ENCODE measurements at regions not wholly inside any gene's neighbourhood (a gene's known extent, or its start where the extent isn't known, plus 50 kb on each side); places are given as distances from the start of the nearest gene placed in this dataset.

DNA sequence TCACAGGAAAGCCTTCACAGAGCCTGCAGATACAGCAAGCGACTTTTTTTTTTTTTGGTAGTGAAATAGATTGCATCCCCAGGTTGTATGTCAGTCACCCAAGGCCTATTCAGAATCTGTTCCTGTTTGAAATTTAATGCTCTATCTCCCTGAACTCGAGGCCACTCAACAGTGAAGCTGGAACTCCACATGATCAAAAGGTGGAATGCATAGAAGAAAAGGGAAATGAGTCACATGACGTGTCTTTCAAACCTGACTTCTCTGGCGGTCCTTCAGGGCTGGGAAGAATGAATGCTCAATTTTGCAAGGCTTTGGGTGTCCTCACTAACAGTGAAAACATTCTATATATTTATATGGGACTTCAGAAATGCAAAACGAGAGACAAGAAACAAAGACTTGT lies 88.4 kb upstream of the B3GAT2 start:
- H3K27ac ChIP-seq (ENCODE audit: low read depth in 1 of 3, low read length in 2 of 3): no peak overlapping the region
- H3K9me3 ChIP-seq (ENCODE audit: control insufficient read depth in 2 of 2, insufficient read depth in 1 of 2, low read depth in 1 of 2, low read length in 1 of 2): no peaks in the 10 kb centered on the region
- H3K4me3 ChIP-seq (ENCODE audit: low read depth in 1 of 3, low read length in 3 of 3): no peak overlapping the region
- H3K27me3 ChIP-seq (ENCODE audit: control insufficient read depth in 3 of 3, insufficient read depth in 3 of 3, low read length in 3 of 3): peaks cover 0 to under 1% (median 0%) of the 10 kb centered on the region in 3 donors
- no peaks in the 10 kb centered on the region for H3K36me3 ChIP-seq (ENCODE audit: control insufficient read depth in 3 of 3, insufficient read depth in 2 of 3, low read depth in 1 of 3, low read length in 3 of 3)
- H3K4me1 ChIP-seq (ENCODE audit: control insufficient read depth in 3 of 3, insufficient read depth in 2 of 3, low read depth in 1 of 3, low read length in 2 of 3): no peaks in the 10 kb centered on the region
- WGBS, 3 donors: 71 to 78% (median 74%) methylated on average over 5 of the region's 5 CpGs
- FAIRE-seq: no peak
- DNase-seq: no peak

DNA sequence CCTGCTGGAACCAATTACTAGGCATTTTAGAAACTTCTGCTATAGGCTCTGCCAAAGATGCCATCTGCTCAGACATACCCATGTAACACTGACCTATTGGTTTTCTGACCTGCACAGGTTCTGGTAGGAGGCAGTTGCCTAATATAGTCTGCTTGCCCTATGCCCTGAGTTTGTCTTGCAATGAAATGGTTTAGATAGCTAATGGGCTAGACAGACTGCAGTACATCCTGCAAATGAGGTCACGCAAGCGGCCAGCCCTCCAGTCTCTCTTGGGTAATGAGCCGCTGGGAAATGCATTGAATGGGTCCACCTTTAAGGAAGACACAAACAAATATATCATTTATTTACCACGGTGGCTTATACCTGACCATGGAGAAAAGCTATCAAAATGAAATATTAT lies 90.6 kb upstream of the B3GAT2 start:
- Histone ChIP-seq H3K27ac (ENCODE audit: low read depth in 1 of 3, low read length in 2 of 3) (no peak overlapping the region), H3K9me3 (ENCODE audit: control insufficient read depth in 2 of 2, insufficient read depth in 1 of 2, low read depth in 1 of 2, low read length in 1 of 2) (no peaks in the 10 kb centered on the region), H3K27me3 (ENCODE audit: control insufficient read depth in 3 of 3, insufficient read depth in 3 of 3, low read length in 3 of 3) (no peaks in the 10 kb centered on the region), H3K4me1 (ENCODE audit: control insufficient read depth in 3 of 3, insufficient read depth in 2 of 3, low read depth in 1 of 3, low read length in 2 of 3) (no peaks in the 10 kb centered on the region), H3K4me3 (ENCODE audit: low read depth in 1 of 3, low read length in 3 of 3) (no peak overlapping the region), H3K36me3 (ENCODE audit: control insufficient read depth in 3 of 3, insufficient read depth in 2 of 3, low read depth in 1 of 3, low read length in 3 of 3) (no peaks in the 10 kb centered on the region)
- WGBS, 3 donors: 78 to 92% (median 91%) methylated on average over 4 of the region's 4 CpGs
- DNase-seq (no peak), FAIRE-seq (no peak)

DNA sequence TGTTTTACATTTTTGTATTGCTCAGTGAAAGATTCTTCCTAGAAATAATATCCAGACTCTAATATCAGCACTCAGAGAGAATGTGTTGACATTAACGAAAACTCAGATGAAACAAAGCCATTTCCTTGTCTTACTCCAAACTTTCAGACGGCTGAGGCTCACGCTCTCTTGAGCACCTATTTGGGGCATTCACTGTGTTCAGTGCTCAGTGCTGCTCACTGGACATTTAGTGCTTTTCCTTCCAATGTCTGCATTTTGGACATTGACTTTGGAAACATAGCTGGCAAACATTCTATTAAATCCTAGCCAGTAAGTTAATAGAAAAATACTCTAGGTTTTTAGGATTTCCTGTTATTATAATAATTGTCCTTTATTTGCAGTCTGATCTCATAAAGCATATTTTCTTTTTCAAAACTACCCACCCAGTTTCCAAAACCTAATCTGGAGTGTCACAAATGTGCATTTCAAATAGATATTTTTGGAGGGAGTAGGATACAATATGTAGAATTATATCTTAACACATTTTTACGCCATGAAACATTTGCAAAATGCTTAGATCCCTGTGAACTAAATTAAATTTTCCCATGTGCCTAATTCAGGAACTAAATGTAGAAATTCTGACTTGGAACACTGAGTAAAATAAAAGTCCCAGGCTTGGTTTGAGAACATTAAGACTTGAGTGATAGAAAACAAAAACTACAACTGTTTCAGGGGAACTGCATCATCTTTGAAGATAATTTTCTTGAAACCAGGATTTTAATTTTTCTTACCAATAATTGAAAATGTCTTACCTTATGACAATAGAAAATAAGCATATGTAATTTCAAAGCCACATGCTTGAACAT lies 91.7 kb upstream of the B3GAT2 start:
- Histone ChIP-seq H3K36me3 (ENCODE audit: control insufficient read depth in 3 of 3, insufficient read depth in 2 of 3, low read depth in 1 of 3, low read length in 3 of 3) (no peaks in the 10 kb centered on the region), H3K4me1 (ENCODE audit: control insufficient read depth in 3 of 3, insufficient read depth in 2 of 3, low read depth in 1 of 3, low read length in 2 of 3) (no peaks in the 10 kb centered on the region), H3K9me3 (ENCODE audit: control insufficient read depth in 2 of 2, insufficient read depth in 1 of 2, low read depth in 1 of 2, low read length in 1 of 2) (no peaks in the 10 kb centered on the region), H3K4me3 (ENCODE audit: low read depth in 1 of 3, low read length in 3 of 3) (no peak overlapping the region), H3K27me3 (ENCODE audit: control insufficient read depth in 3 of 3, insufficient read depth in 3 of 3, low read length in 3 of 3) (no peaks in the 10 kb centered on the region), H3K27ac (ENCODE audit: low read depth in 1 of 3, low read length in 2 of 3) (no peak overlapping the region)
- DNase-seq: no peak
- WGBS, 3 donors: 69 to 85% (median 82%) methylated on average over 4 of the region's 4 CpGs
- FAIRE-seq: no peak

DNA sequence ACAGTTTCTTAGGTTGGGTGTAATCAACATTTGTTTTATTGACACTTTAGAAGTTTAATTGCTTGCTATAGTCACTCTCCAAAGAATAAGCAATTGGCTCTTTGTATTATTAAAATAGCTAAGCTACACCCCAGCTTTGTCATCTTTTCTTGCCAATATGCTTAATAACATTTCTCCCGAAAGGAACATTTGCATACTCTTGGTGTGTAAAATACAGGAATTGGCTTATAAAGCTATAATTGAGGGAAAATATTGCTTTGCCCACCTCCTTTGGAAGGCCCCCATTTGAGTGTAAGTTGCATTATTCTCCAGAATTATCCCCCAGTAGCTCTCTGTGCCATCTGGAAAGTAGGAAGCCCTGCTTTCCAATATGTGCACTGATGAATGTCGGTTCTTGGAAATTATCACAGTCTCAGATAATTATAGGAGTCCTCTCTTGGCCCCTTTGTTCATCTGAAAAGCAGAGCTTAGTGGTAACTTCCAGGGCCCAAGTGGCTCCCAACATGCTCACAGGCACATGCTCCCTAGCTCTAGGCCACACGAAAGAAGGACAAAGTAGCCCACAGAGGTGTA lies 92.4 kb upstream of the B3GAT2 start:
- Histone ChIP-seq H3K36me3 (ENCODE audit: control insufficient read depth in 3 of 3, insufficient read depth in 2 of 3, low read depth in 1 of 3, low read length in 3 of 3) (no peaks in the 10 kb centered on the region), H3K27me3 (ENCODE audit: control insufficient read depth in 3 of 3, insufficient read depth in 3 of 3, low read length in 3 of 3) (no peaks in the 10 kb centered on the region), H3K4me3 (ENCODE audit: low read depth in 1 of 3, low read length in 3 of 3) (no peak overlapping the region), H3K4me1 (ENCODE audit: control insufficient read depth in 3 of 3, insufficient read depth in 2 of 3, low read depth in 1 of 3, low read length in 2 of 3) (no peaks in the 10 kb centered on the region), H3K9me3 (ENCODE audit: control insufficient read depth in 2 of 2, insufficient read depth in 1 of 2, low read depth in 1 of 2, low read length in 1 of 2) (no peaks in the 10 kb centered on the region), H3K27ac (ENCODE audit: low read depth in 1 of 3, low read length in 2 of 3) (no peak overlapping the region)
- FAIRE-seq (no peak), DNase-seq (no peak)
- 81 to 83% (median 81%) methylated on average over 3 of the region's 3 CpGs for WGBS, 3 donors

DNA sequence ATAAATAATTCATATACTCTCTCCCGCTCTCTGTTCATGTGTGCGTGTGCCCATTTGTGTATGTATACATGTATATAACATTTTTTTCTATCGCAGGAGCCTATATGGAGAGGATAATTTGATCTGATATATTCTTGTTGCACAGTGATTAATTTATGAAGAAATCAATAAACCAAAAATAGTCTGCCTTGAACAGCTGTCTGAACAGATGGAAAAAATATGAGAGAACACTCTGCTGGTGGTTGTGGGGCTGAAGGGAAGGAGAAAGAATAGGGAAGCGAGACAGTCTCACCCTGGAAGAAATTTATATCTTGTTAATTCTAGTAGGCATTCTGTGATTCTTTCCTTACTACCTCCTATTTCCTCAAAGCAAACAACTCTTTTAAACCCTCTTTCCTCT lies 96.6 kb upstream of the B3GAT2 start:
- Histone ChIP-seq H3K36me3 (ENCODE audit: control insufficient read depth in 3 of 3, insufficient read depth in 2 of 3, low read depth in 1 of 3, low read length in 3 of 3) (no peaks in the 10 kb centered on the region), H3K27me3 (ENCODE audit: control insufficient read depth in 3 of 3, insufficient read depth in 3 of 3, low read length in 3 of 3) (no peaks in the 10 kb centered on the region), H3K9me3 (ENCODE audit: control insufficient read depth in 2 of 2, insufficient read depth in 1 of 2, low read depth in 1 of 2, low read length in 1 of 2) (no peaks in the 10 kb centered on the region), H3K27ac (ENCODE audit: low read depth in 1 of 3, low read length in 2 of 3) (no peak overlapping the region), H3K4me1 (ENCODE audit: control insufficient read depth in 3 of 3, insufficient read depth in 2 of 3, low read depth in 1 of 3, low read length in 2 of 3) (no peaks in the 10 kb centered on the region), H3K4me3 (ENCODE audit: low read depth in 1 of 3, low read length in 3 of 3) (no peak overlapping the region)
- DNase-seq (no peak), FAIRE-seq (no peak)
- WGBS, 3 donors: 88 to 94% (median 92%) methylated on average over 4 of the region's 4 CpGs

DNA sequence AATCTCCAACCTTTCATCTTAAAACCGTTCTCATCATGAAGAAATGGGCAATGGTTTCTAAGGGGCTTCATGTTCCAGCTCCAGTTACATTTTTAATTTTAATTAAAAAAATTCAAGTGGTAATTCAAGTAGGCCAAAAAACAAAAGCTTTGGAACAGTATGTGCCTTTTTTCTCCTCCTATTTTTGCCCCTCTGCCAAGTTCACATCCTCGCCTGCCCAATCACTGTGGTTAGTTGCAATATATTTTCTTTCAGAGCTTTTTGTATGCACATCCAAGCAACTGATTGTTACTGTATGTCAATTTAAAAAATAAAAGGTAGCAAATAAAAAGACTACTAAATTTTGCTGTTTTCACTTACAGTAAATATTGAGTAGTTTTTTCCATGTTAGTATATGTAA lies 99.8 kb upstream of the B3GAT2 start:
- no peak overlapping the region for H3K27ac ChIP-seq (ENCODE audit: low read depth in 1 of 3, low read length in 2 of 3)
- no peaks in the 10 kb centered on the region for H3K27me3 ChIP-seq (ENCODE audit: control insufficient read depth in 3 of 3, insufficient read depth in 3 of 3, low read length in 3 of 3)
- FAIRE-seq: no peak
- H3K9me3 ChIP-seq (ENCODE audit: control insufficient read depth in 2 of 2, insufficient read depth in 1 of 2, low read depth in 1 of 2, low read length in 1 of 2): no peaks in the 10 kb centered on the region
- no peaks in the 10 kb centered on the region for H3K36me3 ChIP-seq (ENCODE audit: control insufficient read depth in 3 of 3, insufficient read depth in 2 of 3, low read depth in 1 of 3, low read length in 3 of 3)
- WGBS, 3 donors: 39 to 64% (median 49%) methylated on average over 2 of the region's 2 CpGs
- no peak overlapping the region for H3K4me3 ChIP-seq (ENCODE audit: low read depth in 1 of 3, low read length in 3 of 3)
- H3K4me1 ChIP-seq (ENCODE audit: control insufficient read depth in 3 of 3, insufficient read depth in 2 of 3, low read depth in 1 of 3, low read length in 2 of 3): no peaks in the 10 kb centered on the region
- no peak for DNase-seq

DNA sequence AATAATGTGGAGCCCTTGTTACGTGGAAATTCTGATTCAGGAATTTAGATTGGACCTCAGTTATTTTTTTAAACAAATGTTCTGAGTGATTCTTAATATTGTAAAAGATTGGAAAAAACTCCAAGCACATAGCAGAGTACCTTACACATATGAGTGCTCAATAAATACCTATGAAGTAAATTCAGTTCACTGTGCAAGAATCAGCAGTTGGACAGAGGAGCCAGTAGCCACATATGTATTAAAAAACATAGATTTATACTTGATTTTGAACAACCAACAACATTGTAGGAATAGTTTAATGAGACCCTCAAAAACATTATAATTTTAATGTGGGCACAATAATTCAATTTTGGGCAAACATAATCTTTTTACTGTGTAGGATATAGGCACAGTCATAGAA lies 109.3 kb upstream of the B3GAT2 start:
- H3K4me1 ChIP-seq (ENCODE audit: control insufficient read depth in 3 of 3, insufficient read depth in 2 of 3, low read depth in 1 of 3, low read length in 2 of 3): no peaks in the 10 kb centered on the region
- no peaks in the 10 kb centered on the region for H3K9me3 ChIP-seq (ENCODE audit: control insufficient read depth in 2 of 2, insufficient read depth in 1 of 2, low read depth in 1 of 2, low read length in 1 of 2)
- no peaks in the 10 kb centered on the region for H3K27me3 ChIP-seq (ENCODE audit: control insufficient read depth in 3 of 3, insufficient read depth in 3 of 3, low read length in 3 of 3)
- FAIRE-seq (no peak), DNase-seq (no peak)
- WGBS, 3 donors: 78 to 92% (median 86%) methylated on average over 1 of the region's 1 CpG
- no peak overlapping the region for H3K27ac ChIP-seq (ENCODE audit: low read depth in 1 of 3, low read length in 2 of 3)
- no peak overlapping the region for H3K4me3 ChIP-seq (ENCODE audit: low read depth in 1 of 3, low read length in 3 of 3)
- H3K36me3 ChIP-seq (ENCODE audit: control insufficient read depth in 3 of 3, insufficient read depth in 2 of 3, low read depth in 1 of 3, low read length in 3 of 3): no peaks in the 10 kb centered on the region

DNA sequence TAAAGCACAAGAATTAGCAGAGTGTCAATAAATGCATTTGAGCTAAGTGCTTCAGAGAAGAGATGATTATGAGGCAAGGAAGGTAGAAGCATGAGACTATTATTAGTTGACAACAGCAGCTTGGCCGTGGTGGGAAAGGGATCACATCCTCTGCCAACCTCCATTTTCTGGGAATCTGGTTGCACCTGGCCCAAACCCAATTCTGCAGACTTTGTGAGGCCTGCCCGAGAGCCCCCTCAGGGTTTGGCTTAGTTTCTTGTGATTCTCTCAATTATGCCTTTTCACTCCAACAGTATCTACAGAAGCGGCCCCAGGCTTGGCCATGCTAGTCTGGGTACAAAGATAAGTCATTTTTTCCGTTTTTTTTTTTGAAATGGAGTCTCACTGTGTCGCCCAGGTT lies 111.0 kb upstream of the B3GAT2 start:
- Histone ChIP-seq H3K27me3 (ENCODE audit: control insufficient read depth in 3 of 3, insufficient read depth in 3 of 3, low read length in 3 of 3) (no peaks in the 10 kb centered on the region), H3K4me3 (ENCODE audit: low read depth in 1 of 3, low read length in 3 of 3) (no peak overlapping the region), H3K4me1 (ENCODE audit: control insufficient read depth in 3 of 3, insufficient read depth in 2 of 3, low read depth in 1 of 3, low read length in 2 of 3) (no peaks in the 10 kb centered on the region), H3K9me3 (ENCODE audit: control insufficient read depth in 2 of 2, insufficient read depth in 1 of 2, low read depth in 1 of 2, low read length in 1 of 2) (no peaks in the 10 kb centered on the region), H3K36me3 (ENCODE audit: control insufficient read depth in 3 of 3, insufficient read depth in 2 of 3, low read depth in 1 of 3, low read length in 3 of 3) (no peaks in the 10 kb centered on the region), H3K27ac (ENCODE audit: low read depth in 1 of 3, low read length in 2 of 3) (no peak overlapping the region)
- DNase-seq: no peak
- 77 to 91% (median 85%) methylated on average over 5 of the region's 5 CpGs for WGBS, 3 donors
- FAIRE-seq: no peak

DNA sequence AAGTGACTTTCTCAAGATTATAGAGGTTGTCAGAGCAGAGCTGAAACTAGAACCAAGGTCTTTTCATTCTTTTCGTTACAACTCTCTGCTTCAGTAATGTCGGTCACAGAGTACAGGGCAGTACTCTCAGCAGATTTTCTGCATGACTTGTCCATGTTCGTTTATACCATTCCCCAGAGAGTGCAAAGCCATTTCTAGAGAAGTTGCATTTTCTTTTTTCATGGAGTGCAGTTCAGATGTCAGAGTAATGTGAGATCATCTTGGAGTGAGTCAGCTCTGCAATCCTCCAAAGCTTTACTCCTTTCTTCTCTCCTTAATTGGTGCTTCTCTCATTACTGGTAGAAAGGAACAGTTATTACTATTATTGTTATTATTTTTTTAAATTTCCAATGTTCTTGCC lies 115.6 kb upstream of the B3GAT2 start:
- FAIRE-seq (no peak), DNase-seq (no peak)
- Histone ChIP-seq H3K4me1 (ENCODE audit: control insufficient read depth in 3 of 3, insufficient read depth in 2 of 3, low read depth in 1 of 3, low read length in 2 of 3) (no peaks in the 10 kb centered on the region), H3K9me3 (ENCODE audit: control insufficient read depth in 2 of 2, insufficient read depth in 1 of 2, low read depth in 1 of 2, low read length in 1 of 2) (no peaks in the 10 kb centered on the region), H3K4me3 (ENCODE audit: low read depth in 1 of 3, low read length in 3 of 3) (no peak overlapping the region), H3K27ac (ENCODE audit: low read depth in 1 of 3, low read length in 2 of 3) (no peak overlapping the region), H3K36me3 (ENCODE audit: control insufficient read depth in 3 of 3, insufficient read depth in 2 of 3, low read depth in 1 of 3, low read length in 3 of 3) (no peaks in the 10 kb centered on the region), H3K27me3 (ENCODE audit: control insufficient read depth in 3 of 3, insufficient read depth in 3 of 3, low read length in 3 of 3) (no peaks in the 10 kb centered on the region)
- WGBS, 3 donors: 64 to 68% (median 65%) methylated on average over 3 of the region's 3 CpGs
